Adrenal gland (tissue), 9 donors: ENCODE measurements at regions not wholly inside any gene's neighbourhood (a gene's known extent, or its start where the extent isn't known, plus 50 kb on each side); places are given as distances from the start of the nearest gene placed in this dataset.

Source experiments
- DNase-seq, 7 donors: peaks; one replicate each; pipeline ENCODE4 v3.0.0-alpha.2; 2019 to 2020
- H3K27ac ChIP-seq, 5 donors: fragments of 200-600 bp; sonication (generic) in 4 of 5; 1 replicate in 3 of 5; 2 replicates in 2 of 5; pipeline versions ENCODE4 v1.5.1 to v1.8.0; 2016 to 2020; ENCODE audit warnings: mild to moderate bottlenecking in 1 of 5
- H3K27me3 ChIP-seq: fragments of 200-600 bp; 2 replicates; pipeline ENCODE4 v1.8.0; 2021
- H3K36me3 ChIP-seq, 2 donors: fragments of 200-600 bp; replicated peaks in 1 of 2; 1 replicate in 1 of 2; 2 replicates in 1 of 2; pipeline versions ENCODE4 v1.5.1 to v1.8.0; 2018 to 2022
- H3K4me1 ChIP-seq, 2 donors: fragments of 200-600 bp; replicated peaks in 1 of 2; 1 replicate in 1 of 2; 2 replicates in 1 of 2; pipeline versions ENCODE4 v1.5.1 to v1.8.0; 2018 to 2021
- H3K4me3 ChIP-seq, 4 donors: fragments of 200-600 bp; sonication (generic) in 3 of 4; one replicate each; pipeline ENCODE4 v1.5.1; 2016 to 2018
- H3K9me3 ChIP-seq, 3 donors: fragments of 200-600 bp; sonication (generic) in 1 of 3; replicated peaks in 1 of 3; 1 replicate in 2 of 3; 2 replicates in 1 of 3; pipeline versions ENCODE4 v1.5.1 to v1.8.0; 2016 to 2021
- POLR2A ChIP-seq, 2 donors: fragments of 450-650 bp; IDR thresholded peaks; one replicate each; pipeline ENCODE4 v1.6.1; 2017; ENCODE audit warnings: antibody characterized with exemption in 2 of 2, mild to moderate bottlenecking in 2 of 2, moderate library complexity in 1 of 2
- WGBS, 4 donors: extraction: QIAGEN DNeasy Blood & Tissue Kit in 2 of 4; methylation state at CpG; one replicate each; pipeline versions ENCODE4 v1.1.5 to v1.1.7; 2013 to 2017; 5-methylcytosine and 5-hydroxymethylcytosine counted together
- intact Hi-C, 2 donors: fragments of 100-400 bp; cut with DNase I; formaldehyde crosslinking; loops; one replicate each; pipeline versions ENCODE4 v1.14.1 to v1.15.0; 2022 to 2023
- TF ChIP-seq, protein P1 (sequence below), 6 experiments: fragments of 450-650 bp in 4 of 6; fragments of 200-600 bp in 2 of 6; sonication (generic) in 1 of 6; IDR thresholded peaks; 1 replicate in 5 of 6; 2 replicates in 1 of 6; pipeline versions ENCODE4 v1.5.1 to v1.8.0; 2016 to 2021; ENCODE audit warnings: antibody characterized with exemption in 6 of 6, mild to moderate bottlenecking in 2 of 6, moderate library complexity in 1 of 6
- donor health status: healthy with polysubstance abuse.
- donor health status: Bipolar disorder and iron deficiency.
- donor health status: DM: yes; HTN: yes; CAD: no.
- donor health status: DM: no; HTN: no; CAD: no.
- donor health status: DM: no; HTN: no; CAD: no.

DNA sequence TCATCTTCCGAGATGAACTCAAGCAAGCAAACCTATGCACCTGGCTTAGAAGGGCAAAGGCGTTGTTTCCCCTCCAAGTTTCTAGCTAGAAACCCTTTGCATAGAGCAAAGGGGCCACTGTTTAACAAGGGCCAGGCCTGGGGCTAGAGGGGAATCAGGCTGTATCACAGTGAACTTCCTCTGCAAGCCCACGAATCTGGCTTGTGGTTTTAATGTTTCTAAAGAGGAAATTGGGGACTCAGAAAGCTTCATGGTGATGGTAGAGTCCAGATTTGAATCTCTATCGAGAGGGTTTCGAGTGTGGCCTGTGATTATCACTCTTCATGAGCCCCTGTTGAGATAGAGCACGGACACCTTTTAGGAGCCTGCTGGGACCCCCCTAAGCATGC, 189.9 kb downstream of the VRK1 start:
- 58 to 69% (median 63%) methylated on average over 6 of the region's 6 CpGs for WGBS, 4 donors
- H3K9me3 ChIP-seq, result no peaks in the 10 kb centered on the region
- TF ChIP-seq, protein P1, sequence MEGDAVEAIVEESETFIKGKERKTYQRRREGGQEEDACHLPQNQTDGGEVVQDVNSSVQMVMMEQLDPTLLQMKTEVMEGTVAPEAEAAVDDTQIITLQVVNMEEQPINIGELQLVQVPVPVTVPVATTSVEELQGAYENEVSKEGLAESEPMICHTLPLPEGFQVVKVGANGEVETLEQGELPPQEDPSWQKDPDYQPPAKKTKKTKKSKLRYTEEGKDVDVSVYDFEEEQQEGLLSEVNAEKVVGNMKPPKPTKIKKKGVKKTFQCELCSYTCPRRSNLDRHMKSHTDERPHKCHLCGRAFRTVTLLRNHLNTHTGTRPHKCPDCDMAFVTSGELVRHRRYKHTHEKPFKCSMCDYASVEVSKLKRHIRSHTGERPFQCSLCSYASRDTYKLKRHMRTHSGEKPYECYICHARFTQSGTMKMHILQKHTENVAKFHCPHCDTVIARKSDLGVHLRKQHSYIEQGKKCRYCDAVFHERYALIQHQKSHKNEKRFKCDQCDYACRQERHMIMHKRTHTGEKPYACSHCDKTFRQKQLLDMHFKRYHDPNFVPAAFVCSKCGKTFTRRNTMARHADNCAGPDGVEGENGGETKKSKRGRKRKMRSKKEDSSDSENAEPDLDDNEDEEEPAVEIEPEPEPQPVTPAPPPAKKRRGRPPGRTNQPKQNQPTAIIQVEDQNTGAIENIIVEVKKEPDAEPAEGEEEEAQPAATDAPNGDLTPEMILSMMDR (IDR thresholded peaks at IDR 0.05), result no peak
- no peak for TF ChIP-seq POLR2A (IDR thresholded peaks at IDR 0.05)
- H3K27ac ChIP-seq, result no peak overlapping the region
- H3K4me1 ChIP-seq, result no peaks in the 10 kb centered on the region
- DNase-seq, result no peak
- intact Hi-C loops, result no loop called here
- no peaks in the 10 kb centered on the region for H3K36me3 ChIP-seq
- no peaks in the 10 kb centered on the region for H3K27me3 ChIP-seq
- no peak overlapping the region for H3K4me3 ChIP-seq

DNA sequence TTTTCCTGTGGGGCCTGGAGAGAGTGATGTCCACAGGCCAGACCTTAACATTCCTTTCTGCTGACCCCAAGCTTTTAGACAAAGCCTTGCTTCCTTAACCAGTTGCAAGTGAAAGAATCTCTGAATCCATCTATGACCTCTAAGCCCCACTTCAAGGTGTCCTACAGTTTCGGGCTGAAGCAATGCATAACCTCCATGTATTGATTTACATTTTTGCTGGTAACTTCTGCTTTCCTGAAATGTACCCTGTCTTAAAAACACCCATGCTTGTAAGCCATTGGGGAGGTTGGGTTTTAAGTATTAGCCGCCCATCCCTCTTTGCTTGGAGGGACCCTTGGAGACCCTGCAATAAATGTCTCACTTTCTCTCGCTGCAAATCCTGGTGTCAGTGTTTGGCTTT, 190.6 kb downstream of the VRK1 start:
- intact Hi-C loops, result no loop called here
- Histone ChIP-seq H3K9me3 (no peaks in the 10 kb centered on the region), H3K36me3 (no peaks in the 10 kb centered on the region), H3K4me1 (no peaks in the 10 kb centered on the region), H3K27me3 (no peaks in the 10 kb centered on the region), H3K27ac (no peak overlapping the region), H3K4me3 (no peak overlapping the region)
- no peak for DNase-seq
- 75 to 89% (median 86%) methylated on average over 3 of the region's 3 CpGs for WGBS, 4 donors
- TF ChIP-seq POLR2A (IDR thresholded peaks at IDR 0.05), result no peak
- TF ChIP-seq, protein P1 (IDR thresholded peaks at IDR 0.05), result no peak

DNA sequence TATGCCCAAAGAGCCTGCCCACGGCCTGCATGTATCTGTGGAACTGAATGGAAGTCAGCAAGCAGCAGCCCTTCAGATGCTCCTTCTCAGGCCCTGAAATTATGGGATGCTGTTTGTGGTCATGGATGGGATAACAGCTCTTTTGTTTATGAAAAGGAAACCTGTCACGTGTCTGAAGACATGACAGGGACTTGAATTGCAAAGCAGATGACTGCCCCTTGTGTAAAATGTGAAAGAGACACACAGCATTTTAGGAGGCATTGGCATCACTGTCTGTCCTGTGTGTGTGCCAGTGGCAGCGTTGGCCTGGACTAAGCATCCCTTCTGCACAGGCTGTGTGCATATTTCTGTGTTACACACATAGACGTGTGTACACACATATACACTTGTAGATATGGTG, 192.1 kb downstream of the VRK1 start:
- TF ChIP-seq, protein P1 (IDR thresholded peaks at IDR 0.05), result no peak
- no peak for TF ChIP-seq POLR2A (IDR thresholded peaks at IDR 0.05)
- WGBS, 4 donors, result 56 to 82% (median 73%) methylated on average over 4 of the region's 4 CpGs

DNA sequence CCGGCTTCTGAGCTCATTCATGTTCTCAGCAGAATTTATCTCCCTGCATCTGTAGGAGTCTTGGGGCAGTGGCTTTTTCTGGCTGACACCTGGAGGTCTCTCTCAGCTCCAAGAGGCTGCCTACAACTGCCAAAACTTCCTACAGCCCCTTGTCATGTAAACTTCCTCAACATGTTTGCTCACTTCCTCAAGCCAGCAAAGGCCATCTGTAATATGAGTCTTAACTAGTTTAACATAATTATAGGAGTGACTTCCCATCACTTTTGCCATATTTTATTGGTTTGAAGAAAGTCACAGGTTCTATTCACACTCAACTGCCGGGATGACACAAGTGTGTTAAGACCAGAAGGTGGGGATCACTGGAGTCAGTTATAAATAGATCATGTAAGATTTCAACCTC, 194.0 kb downstream of the VRK1 start:
- TF ChIP-seq, protein P1 (IDR thresholded peaks at IDR 0.05), result no peak
- TF ChIP-seq POLR2A (IDR thresholded peaks at IDR 0.05), result no peak

More for the DNA sequence above, 192.1 kb downstream of the VRK1 start:
- Histone ChIP-seq H3K27ac (no peak overlapping the region), H3K9me3 (no peaks in the 10 kb centered on the region), H3K36me3 (no peaks in the 10 kb centered on the region), H3K4me3 (no peak overlapping the region), H3K4me1 (no peaks in the 10 kb centered on the region), H3K27me3 (no peaks in the 10 kb centered on the region)
- intact Hi-C loops, result no loop called here
- DNase-seq, result no peak

More for the DNA sequence above, 194.0 kb downstream of the VRK1 start:
- Histone ChIP-seq H3K4me1 (no peaks in the 10 kb centered on the region), H3K27me3 (no peaks in the 10 kb centered on the region), H3K9me3 (no peaks in the 10 kb centered on the region), H3K27ac (no peak overlapping the region), H3K36me3 (no peaks in the 10 kb centered on the region), H3K4me3 (no peak overlapping the region)
- no peak for DNase-seq
- WGBS, 4 donors, result 85 to 93% (median 88%) methylated on average over 2 of the region's 2 CpGs
- intact Hi-C loops, result no loop called here
